ENCODE measurements at regions not wholly inside any gene's neighbourhood (a gene's known extent, or its start where the extent isn't known, plus 50 kb on each side); places are given as distances from the start of the nearest gene placed in this dataset.
"Not testable (repeated sequence)": the region's sequence is repeated elsewhere in the genome, so short reads cannot be mapped to it uniquely, and the experiment has no call there.

DNA sequence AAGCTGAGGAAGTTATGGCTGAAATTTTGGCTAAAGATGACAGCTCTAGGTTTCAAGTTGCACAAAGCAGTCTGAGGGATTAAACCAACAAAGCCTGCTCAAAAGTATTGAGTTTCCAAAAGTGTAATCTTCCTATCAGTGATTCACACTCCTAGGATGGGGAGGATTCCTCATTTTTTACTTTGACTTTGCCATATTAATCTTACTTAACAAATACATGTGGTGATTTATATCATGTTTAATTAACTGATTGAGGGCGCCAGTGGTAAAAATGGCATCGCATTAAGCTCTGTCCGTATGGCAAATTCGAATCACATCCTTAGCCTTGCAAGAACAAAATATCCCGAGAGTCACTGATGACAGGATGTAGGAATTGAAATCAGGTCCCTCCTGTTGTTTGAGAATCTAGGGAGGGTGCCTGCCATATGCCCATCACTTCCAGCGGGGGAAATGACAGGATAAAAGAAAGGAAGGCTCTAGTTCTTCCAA is 78.1 kb upstream of the ETAA1 start:
- TF ChIP-seq, protein P1, sequence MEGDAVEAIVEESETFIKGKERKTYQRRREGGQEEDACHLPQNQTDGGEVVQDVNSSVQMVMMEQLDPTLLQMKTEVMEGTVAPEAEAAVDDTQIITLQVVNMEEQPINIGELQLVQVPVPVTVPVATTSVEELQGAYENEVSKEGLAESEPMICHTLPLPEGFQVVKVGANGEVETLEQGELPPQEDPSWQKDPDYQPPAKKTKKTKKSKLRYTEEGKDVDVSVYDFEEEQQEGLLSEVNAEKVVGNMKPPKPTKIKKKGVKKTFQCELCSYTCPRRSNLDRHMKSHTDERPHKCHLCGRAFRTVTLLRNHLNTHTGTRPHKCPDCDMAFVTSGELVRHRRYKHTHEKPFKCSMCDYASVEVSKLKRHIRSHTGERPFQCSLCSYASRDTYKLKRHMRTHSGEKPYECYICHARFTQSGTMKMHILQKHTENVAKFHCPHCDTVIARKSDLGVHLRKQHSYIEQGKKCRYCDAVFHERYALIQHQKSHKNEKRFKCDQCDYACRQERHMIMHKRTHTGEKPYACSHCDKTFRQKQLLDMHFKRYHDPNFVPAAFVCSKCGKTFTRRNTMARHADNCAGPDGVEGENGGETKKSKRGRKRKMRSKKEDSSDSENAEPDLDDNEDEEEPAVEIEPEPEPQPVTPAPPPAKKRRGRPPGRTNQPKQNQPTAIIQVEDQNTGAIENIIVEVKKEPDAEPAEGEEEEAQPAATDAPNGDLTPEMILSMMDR (conservative IDR thresholded peaks at IDR 0.05), result no peak
- H3K27ac ChIP-seq, result peak overlapping the region; percentile 36

DNA sequence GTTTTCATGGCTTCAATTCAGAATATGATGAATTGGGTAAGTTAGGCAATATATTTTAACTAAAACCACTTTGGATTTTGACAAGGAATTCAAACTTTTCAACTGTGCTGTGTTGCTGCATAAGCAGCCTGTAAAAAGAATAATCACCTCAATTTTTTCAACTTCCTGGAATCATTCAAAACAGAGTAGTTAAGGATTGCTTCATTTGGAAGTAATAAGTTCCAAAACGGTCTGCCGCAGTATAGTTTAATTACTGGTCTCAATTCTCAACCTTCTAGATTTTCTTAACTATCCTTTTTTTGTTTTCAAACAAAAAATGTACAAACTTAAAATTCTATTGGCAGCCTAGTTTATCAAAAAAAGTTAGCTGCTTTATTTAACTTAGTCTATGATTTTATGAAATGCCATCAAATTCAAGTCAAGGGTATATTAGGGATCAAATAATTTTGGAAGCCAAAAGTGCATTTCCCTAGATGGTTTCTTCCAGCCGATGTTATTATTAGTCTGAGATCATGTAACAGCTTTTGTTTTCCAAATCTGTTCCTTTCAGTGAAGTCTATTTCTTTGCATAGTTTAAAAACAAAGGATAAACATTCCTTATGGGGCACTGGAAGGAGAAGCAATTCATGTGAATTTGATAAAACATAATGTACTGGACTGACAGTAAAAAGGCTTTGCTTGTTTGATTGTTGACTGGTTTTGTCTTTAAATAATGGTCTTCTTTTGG is 76.1 kb upstream of the ETAA1 start:
- no peak overlapping the region for H3K27ac ChIP-seq

DNA sequence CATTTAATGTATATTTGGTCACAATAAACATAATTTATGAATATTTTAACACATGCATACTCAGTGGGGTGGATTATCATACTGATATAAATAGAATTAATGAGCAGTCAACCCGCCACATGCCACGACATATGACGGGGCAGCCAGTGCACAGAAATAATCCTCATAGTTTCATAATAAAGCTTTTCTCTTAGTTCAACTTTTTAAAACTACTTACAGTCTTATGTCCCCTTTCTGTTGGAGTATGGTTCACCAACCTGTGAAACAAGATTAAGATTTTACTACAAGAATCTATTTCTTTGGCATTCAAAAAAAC is 75.6 kb upstream of the ETAA1 start:
- no peak overlapping the region for H3K27ac ChIP-seq
- TF ChIP-seq, protein P1 (conservative IDR thresholded peaks at IDR 0.05), result no peak

More for the DNA sequence above, 76.1 kb upstream of the ETAA1 start:
- TF ChIP-seq, protein P1 (conservative IDR thresholded peaks at IDR 0.05), result no peak

DNA sequence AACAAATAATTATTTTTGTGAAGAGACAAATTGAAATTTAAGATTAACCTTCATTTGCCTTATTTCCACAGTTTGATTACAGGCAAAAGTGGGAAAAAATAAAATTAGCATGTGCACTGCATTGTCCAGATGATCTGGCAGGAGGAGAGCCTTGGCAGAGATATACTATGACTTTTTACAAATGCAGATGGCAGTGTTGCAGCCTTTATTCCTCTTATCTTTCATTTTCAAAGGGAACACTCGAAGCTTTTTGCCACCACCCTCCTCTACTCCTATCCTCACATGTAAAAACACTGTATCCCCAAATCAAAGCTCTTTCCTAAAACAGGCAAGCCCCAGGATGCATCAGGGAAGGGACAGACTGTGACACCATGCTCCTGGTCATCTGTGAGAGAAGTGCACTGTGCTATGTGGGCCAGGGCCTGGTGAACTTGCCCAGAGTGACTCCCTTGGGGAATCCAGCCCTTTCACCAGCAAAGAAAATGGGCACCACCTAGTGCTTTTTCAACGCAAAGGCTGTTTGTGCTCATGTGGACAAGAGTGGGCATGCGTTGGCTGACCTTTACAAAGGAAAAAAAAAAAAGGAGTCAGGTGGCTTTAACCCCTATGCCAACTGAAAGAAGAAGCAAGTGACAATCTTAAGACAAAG is 74.7 kb upstream of the ETAA1 start:
- TF ChIP-seq, protein P1 (conservative IDR thresholded peaks at IDR 0.05), result peak; percentile 77
- no peak overlapping the region for H3K27ac ChIP-seq

DNA sequence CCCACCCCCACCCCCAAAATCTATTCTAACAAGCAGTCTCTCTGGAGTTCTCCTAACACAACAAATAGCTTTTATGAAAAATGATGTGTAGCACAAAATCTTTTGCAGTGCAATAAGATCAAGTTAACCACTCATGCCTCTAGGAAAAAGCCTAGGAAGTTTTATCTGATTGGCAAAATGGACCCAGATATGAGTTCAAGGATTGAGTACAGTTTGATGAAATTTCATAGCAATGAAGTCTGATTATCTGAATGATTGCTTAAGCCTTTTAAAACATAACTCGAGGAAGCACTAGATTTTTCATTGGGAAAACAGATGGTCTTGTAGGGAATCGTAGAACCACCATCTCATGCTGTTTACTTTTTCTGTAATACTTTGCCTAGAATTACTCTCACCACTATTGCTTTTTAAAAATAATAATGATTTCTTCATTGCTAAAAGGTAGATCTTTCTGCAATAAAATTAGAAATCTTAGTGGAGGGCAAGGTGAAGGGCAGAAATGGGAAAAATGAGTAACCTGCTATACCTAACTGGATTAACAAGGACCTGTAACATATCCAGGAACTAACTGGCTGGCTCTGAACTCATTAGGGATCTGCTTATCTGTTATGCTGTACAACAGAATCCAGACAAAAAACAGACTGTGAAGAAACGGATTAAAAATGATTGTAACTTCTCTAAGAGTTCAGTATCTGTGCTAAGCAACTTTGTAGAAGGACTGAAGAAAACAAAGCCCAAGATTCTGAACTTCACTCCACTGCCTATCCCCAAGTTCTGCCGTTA is 73.7 kb upstream of the ETAA1 start:
- no peak overlapping the region for H3K27ac ChIP-seq
- TF ChIP-seq, protein P1 (conservative IDR thresholded peaks at IDR 0.05), result no peak

DNA sequence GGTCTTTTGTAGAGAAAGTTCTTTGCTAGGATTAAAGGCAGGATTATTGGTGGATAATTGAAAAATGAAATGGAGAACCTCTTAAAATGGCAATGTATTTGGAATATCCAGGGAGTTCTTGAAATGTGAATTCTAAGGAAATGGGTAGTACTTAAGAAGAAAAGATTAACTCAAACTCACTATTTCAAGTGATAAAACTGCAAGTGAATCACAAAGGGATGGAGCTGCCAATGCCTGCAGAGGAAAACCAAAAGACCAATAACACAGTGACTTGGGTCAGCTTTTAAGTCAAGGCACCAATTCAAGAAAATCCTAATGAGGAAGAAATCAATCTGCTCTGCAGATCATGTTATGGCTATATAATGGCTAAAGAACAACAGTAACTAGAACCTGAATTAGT is 67.6 kb upstream of the ETAA1 start:
- TF ChIP-seq, protein P1 (conservative IDR thresholded peaks at IDR 0.05), result no peak
- no peak overlapping the region for H3K27ac ChIP-seq

DNA sequence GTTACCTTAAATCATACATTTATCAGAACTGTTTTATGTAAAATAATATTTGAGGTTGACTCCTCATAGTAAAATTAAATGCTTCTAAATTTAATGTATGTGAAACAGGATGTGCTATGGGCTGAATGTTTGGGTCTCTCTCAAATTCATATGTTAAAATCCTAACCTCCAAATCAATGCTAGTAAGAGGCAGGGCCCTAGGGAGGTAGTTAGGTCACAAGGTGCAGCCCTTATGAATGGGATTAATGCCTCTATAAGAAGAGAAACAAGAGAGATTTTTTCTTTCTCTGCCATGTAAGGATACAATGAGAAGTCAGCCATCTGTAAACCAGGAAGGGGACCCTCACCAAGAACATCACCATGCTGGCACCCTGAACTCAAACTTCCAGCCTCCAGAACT is 67.2 kb upstream of the ETAA1 start:
- no peak overlapping the region for H3K27ac ChIP-seq
- TF ChIP-seq, protein P1 (conservative IDR thresholded peaks at IDR 0.05), result no peak

DNA sequence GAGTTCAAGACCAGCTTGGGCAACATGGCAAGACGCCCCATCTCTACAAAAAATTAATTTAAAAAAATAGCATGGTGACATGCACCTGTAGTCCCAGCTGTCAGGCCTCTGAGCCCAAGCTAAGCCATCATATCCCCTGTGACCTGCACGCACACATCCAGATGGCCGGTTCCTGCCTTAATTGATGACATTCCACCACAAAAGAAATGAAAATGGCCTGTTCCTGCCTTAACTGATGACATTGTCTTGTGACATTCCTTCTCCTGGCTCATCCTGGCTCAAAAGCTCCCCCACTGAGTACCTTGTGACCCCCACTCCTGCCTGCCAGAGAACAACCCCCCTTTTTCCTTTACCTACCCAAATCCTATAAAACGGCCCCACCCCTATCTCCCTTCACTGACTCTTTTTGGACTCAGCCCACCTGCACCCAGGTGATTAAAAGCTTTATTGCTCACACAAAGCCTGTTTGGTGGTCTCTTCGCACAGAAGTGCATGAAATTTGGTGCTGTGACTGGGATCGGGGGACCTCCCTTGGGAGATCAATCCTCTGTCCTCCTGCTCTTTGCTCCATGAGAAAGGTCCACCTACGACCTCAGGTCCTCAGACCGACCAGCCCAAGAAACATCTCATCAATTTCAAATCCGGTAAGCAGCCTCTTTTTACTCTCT is 65.6 kb upstream of the ETAA1 start:
- not testable (repeated sequence) for H3K27ac ChIP-seq

Data from VCaP (cell line).